Liver (tissue), 7 donors: ENCODE measurements at regions not wholly inside any gene's neighbourhood (a gene's known extent, or its start where the extent isn't known, plus 50 kb on each side); places are given as distances from the start of the nearest gene placed in this dataset.

Source experiments
- DNase-seq: peaks from one replicate; pipeline ENCODE4 v3.0.0-alpha.2; 2017; ENCODE audit warnings: low spot score
- H3K27ac ChIP-seq, 2 donors: one replicate each; pipeline ENCODE4 v1.7.0; 2013; ENCODE audit warnings: inconsistent platforms in 2 of 2, low read length in 2 of 2, control low read depth in 1 of 2, low read depth in 1 of 2, mild to moderate bottlenecking in 1 of 2
- H3K27me3 ChIP-seq, 4 donors: one replicate each; pipeline versions ENCODE4 v1.6.1 to v1.7.0; 2013; ENCODE audit warnings: low read length in 3 of 4, inconsistent platforms in 1 of 4, mild to moderate bottlenecking in 1 of 4, moderate library complexity in 1 of 4; ENCODE audit not compliant: control insufficient read depth in 4 of 4, insufficient read depth in 4 of 4
- H3K36me3 ChIP-seq, 4 donors: one replicate each; pipeline versions ENCODE4 v1.6.1 to v1.7.0; 2013; ENCODE audit warnings: low read length in 3 of 4, mild to moderate bottlenecking in 3 of 4, low read depth in 1 of 4, moderate library complexity in 1 of 4; ENCODE audit not compliant: control insufficient read depth in 4 of 4, insufficient read depth in 3 of 4
- H3K4me1 ChIP-seq, 4 donors: one replicate each; pipeline versions ENCODE4 v1.6.1 to v1.7.0; 2013; ENCODE audit warnings: low read length in 3 of 4, mild to moderate bottlenecking in 3 of 4, moderate library complexity in 1 of 4; ENCODE audit not compliant: control insufficient read depth in 4 of 4, insufficient read depth in 4 of 4
- H3K4me3 ChIP-seq, 3 donors: one replicate each; pipeline versions ENCODE4 v1.6.1 to v1.7.0; 2013; ENCODE audit warnings: low read length in 3 of 3, control low read depth in 1 of 3, low read depth in 1 of 3, mild to moderate bottlenecking in 1 of 3
- H3K9ac ChIP-seq, 2 donors: one replicate each; pipeline ENCODE4 v1.7.0; 2013; ENCODE audit warnings: low read length in 2 of 2, mild to moderate bottlenecking in 2 of 2, moderate library complexity in 2 of 2, control low read depth in 1 of 2, low read depth in 1 of 2
- H3K9me3 ChIP-seq, 4 donors: one replicate each; pipeline versions ENCODE4 v1.6.1 to v1.7.0; 2013; ENCODE audit warnings: low read length in 3 of 4; ENCODE audit not compliant: control insufficient read depth in 4 of 4
- ATF3 ChIP-seq: IDR thresholded peaks from 2 replicates; pipeline ENCODE4 v1.6.1; 2016; ENCODE audit warnings: antibody characterized with exemption
- EGR1 ChIP-seq, 2 donors: IDR thresholded peaks; 2 replicates each; pipeline ENCODE4 v1.6.1; 2016 to 2018; ENCODE audit warnings: antibody characterized with exemption in 2 of 2, low read depth in 2 of 2
- FOXA2 ChIP-seq: IDR thresholded peaks from 2 replicates; pipeline ENCODE4 v1.6.1; 2016; ENCODE audit warnings: antibody characterized with exemption
- GABPA ChIP-seq, 2 donors: IDR thresholded peaks in 1 of 2; conservative IDR thresholded peaks in 1 of 2; 2 replicates each; pipeline ENCODE4 v1.6.1; 2016; ENCODE audit warnings: antibody characterized with exemption in 2 of 2, mild to moderate bottlenecking in 1 of 2, moderate library complexity in 1 of 2
- HNF4A ChIP-seq, 2 donors: conservative IDR thresholded peaks; 2 replicates each; pipeline ENCODE4 v1.6.1; 2016; ENCODE audit warnings: antibody characterized with exemption in 2 of 2, mild to moderate bottlenecking in 2 of 2
- HNF4G ChIP-seq: IDR thresholded peaks from 2 replicates; pipeline ENCODE4 v1.6.1; 2016; ENCODE audit warnings: antibody characterized with exemption
- JUND ChIP-seq, 2 donors: IDR thresholded peaks; 2 replicates each; pipeline ENCODE4 v1.6.1; 2016; ENCODE audit warnings: antibody characterized with exemption in 2 of 2
- RAD21 ChIP-seq, 2 donors: IDR thresholded peaks; 2 replicates each; pipeline ENCODE4 v1.6.1; 2016; ENCODE audit warnings: antibody characterized with exemption in 2 of 2, mild to moderate bottlenecking in 2 of 2
- RXRA ChIP-seq, 2 donors: IDR thresholded peaks; 2 replicates each; pipeline ENCODE4 v1.6.1; 2017 to 2018; ENCODE audit warnings: antibody characterized with exemption in 2 of 2, mild to moderate bottlenecking in 1 of 2
- SP1 ChIP-seq: IDR thresholded peaks from 2 replicates; pipeline ENCODE4 v1.6.1; 2018; ENCODE audit warnings: antibody characterized with exemption, mild to moderate bottlenecking
- TAF1 ChIP-seq: conservative IDR thresholded peaks from 2 replicates; pipeline ENCODE4 v1.6.1; 2016; ENCODE audit warnings: antibody characterized with exemption, mild to moderate bottlenecking
- YY1 ChIP-seq: IDR thresholded peaks from 2 replicates; pipeline ENCODE4 v1.6.1; 2016; ENCODE audit warnings: antibody characterized with exemption, mild to moderate bottlenecking
- ZBTB33 ChIP-seq: IDR thresholded peaks from 2 replicates; pipeline ENCODE4 v1.6.1; 2016; ENCODE audit warnings: antibody characterized with exemption
- WGBS: extraction: QIAGEN DNeasy Blood & Tissue Kit; methylation state at CpG from one replicate; pipeline ENCODE4 v1.1.7; 2013; 5-methylcytosine and 5-hydroxymethylcytosine counted together
- TF ChIP-seq, protein P1 (sequence below): IDR thresholded peaks from 2 replicates; pipeline ENCODE4 v1.6.1; 2016; ENCODE audit warnings: antibody characterized with exemption
- TF ChIP-seq, protein P2 (sequence below): IDR thresholded peaks from 2 replicates; pipeline ENCODE4 v1.6.1; 2016; ENCODE audit warnings: antibody characterized with exemption, mild to moderate bottlenecking
- donor health status: healthy.
- donor health status: healthy.
- donor health status: healthy.
- donor health status: healthy.

DNA sequence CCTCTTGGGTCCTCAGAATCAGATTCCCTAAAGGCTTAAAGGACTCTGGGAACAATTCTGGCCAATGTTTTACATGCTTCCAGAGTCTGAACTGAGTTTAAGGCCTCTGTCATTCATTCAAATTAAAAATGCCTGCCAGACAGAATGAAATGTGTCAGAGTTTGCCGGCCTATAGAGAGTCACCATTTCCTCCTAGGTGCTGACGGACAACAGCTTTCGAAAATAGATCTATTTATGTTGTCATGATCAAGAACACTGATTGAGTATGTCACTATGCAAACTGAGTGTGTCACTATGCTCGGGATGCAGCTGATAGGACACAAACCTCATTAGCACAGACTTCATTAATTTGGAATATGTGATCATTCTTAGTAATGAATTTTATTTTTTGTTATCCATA lies 151.4 kb upstream of the TMCC3 start:
- Histone ChIP-seq H3K9me3 (no peaks in the 10 kb centered on the region), H3K27me3 (no peaks in the 10 kb centered on the region), H3K4me3 (no peak overlapping the region), H3K9ac (no peak overlapping the region), H3K4me1 (no peaks in the 10 kb centered on the region), H3K36me3 (no peaks in the 10 kb centered on the region), H3K27ac (no peak overlapping the region)
- DNase-seq: no peak
- WGBS: 96% methylated on average over 4 of the region's 4 CpGs
- TF ChIP-seq, protein P1, sequence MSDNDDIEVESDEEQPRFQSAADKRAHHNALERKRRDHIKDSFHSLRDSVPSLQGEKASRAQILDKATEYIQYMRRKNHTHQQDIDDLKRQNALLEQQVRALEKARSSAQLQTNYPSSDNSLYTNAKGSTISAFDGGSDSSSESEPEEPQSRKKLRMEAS: no peak
- TF ChIP-seq EGR1 (IDR thresholded peaks at IDR 0.05; ENCODE audit: low read depth in 2 of 2) (no peak), HNF4A (conservative IDR thresholded peaks at IDR 0.05) (no peak), GABPA (IDR thresholded peaks at IDR 0.05 in 1 of 2, conservative IDR thresholded peaks at IDR 0.05 in 1 of 2) (no peak), RAD21 (IDR thresholded peaks at IDR 0.05) (no peak), TAF1 (no peak), YY1 (no peak), ZBTB33 (no peak), FOXA2 (no peak), HNF4G (no peak), RXRA (IDR thresholded peaks at IDR 0.05) (no peak), ATF3 (no peak), JUND (IDR thresholded peaks at IDR 0.05) (no peak), SP1 (no peak)
- TF ChIP-seq, protein P2, sequence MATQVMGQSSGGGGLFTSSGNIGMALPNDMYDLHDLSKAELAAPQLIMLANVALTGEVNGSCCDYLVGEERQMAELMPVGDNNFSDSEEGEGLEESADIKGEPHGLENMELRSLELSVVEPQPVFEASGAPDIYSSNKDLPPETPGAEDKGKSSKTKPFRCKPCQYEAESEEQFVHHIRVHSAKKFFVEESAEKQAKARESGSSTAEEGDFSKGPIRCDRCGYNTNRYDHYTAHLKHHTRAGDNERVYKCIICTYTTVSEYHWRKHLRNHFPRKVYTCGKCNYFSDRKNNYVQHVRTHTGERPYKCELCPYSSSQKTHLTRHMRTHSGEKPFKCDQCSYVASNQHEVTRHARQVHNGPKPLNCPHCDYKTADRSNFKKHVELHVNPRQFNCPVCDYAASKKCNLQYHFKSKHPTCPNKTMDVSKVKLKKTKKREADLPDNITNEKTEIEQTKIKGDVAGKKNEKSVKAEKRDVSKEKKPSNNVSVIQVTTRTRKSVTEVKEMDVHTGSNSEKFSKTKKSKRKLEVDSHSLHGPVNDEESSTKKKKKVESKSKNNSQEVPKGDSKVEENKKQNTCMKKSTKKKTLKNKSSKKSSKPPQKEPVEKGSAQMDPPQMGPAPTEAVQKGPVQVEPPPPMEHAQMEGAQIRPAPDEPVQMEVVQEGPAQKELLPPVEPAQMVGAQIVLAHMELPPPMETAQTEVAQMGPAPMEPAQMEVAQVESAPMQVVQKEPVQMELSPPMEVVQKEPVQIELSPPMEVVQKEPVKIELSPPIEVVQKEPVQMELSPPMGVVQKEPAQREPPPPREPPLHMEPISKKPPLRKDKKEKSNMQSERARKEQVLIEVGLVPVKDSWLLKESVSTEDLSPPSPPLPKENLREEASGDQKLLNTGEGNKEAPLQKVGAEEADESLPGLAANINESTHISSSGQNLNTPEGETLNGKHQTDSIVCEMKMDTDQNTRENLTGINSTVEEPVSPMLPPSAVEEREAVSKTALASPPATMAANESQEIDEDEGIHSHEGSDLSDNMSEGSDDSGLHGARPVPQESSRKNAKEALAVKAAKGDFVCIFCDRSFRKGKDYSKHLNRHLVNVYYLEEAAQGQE: no peak

GRCh38 chr12:94799136-94799535 lies 148.8 kb upstream of the TMCC3 start:
- Histone ChIP-seq H3K4me1 (no peaks in the 10 kb centered on the region), H3K4me3 (no peak overlapping the region), H3K27ac (no peak overlapping the region), H3K27me3 (no peaks in the 10 kb centered on the region), H3K36me3 (no peaks in the 10 kb centered on the region), H3K9me3 (no peaks in the 10 kb centered on the region), H3K9ac (no peak overlapping the region)
- DNase-seq: no peak
- 92% methylated on average over 2 of the region's 2 CpGs for WGBS
- TF ChIP-seq ATF3 (no peak), EGR1 (IDR thresholded peaks at IDR 0.05; ENCODE audit: low read depth in 2 of 2) (no peak), RAD21 (IDR thresholded peaks at IDR 0.05) (no peak), TAF1 (no peak)
- TF ChIP-seq, protein P1: no peak
